Fibroblast of lung (primary cell): ENCODE measurements at regions not wholly inside any gene's neighbourhood (a gene's known extent, or its start where the extent isn't known, plus 50 kb on each side); places are given as distances from the start of the nearest gene placed in this dataset.
"Not testable (repeated sequence)": the region's sequence is repeated elsewhere in the genome, so short reads cannot be mapped to it uniquely, and the experiment has no call there.

ENCODE experiments used
- DNase-seq, 2 donors: peaks; one replicate each; pipeline versions ENCODE4 v3.0.0 to v3.0.0-alpha.2; 2010; ENCODE audit warnings: low read depth in 2 of 2
- H2AFZ ChIP-seq: 2 replicates; pipeline ENCODE4 v1.5.1; 2012; ENCODE audit warnings: low read length, control low read depth, inconsistent platforms
- H3K27ac ChIP-seq: 2 replicates; pipeline ENCODE4 v1.5.1; 2011; ENCODE audit warnings: low read length, control low read depth; ENCODE audit not compliant: insufficient read depth
- H3K27me3 ChIP-seq: 2 replicates; pipeline ENCODE4 v1.5.1; 2011; ENCODE audit warnings: mild to moderate bottlenecking, low read length; ENCODE audit not compliant: control insufficient read depth, insufficient read depth
- H3K36me3 ChIP-seq: 2 replicates; pipeline ENCODE4 v1.5.1; 2011; ENCODE audit warnings: low read length; ENCODE audit not compliant: control insufficient read depth, insufficient read depth
- H3K4me1 ChIP-seq: 2 replicates; pipeline ENCODE4 v1.5.1; 2011; ENCODE audit warnings: low read length; ENCODE audit not compliant: control insufficient read depth, insufficient read depth; ENCODE audit errors: extremely low read depth
- H3K4me2 ChIP-seq: 2 replicates; pipeline ENCODE4 v1.5.1; 2011; ENCODE audit warnings: low read length, control low read depth; ENCODE audit not compliant: insufficient read depth; ENCODE audit errors: extremely low read depth
- H3K4me3 ChIP-seq, 4 experiments: fragments of 200-600 bp in 1 of 4; sonication (generic) in 1 of 4; replicated peaks in 1 of 4; 2 replicates each; pipeline ENCODE4 v1.5.1; 2011 to 2016; ENCODE audit warnings: low read length in 4 of 4, low read depth in 3 of 4, mild to moderate bottlenecking in 3 of 4, control low read depth in 2 of 4, inconsistent platforms in 1 of 4, mixed read lengths in 1 of 4; ENCODE audit not compliant: insufficient read depth in 1 of 4; ENCODE audit errors: control extremely low read depth in 1 of 4
- H3K79me2 ChIP-seq: 2 replicates; pipeline ENCODE4 v1.5.1; 2012; ENCODE audit warnings: mild to moderate bottlenecking, low read length, inconsistent platforms; ENCODE audit not compliant: control insufficient read depth, insufficient read depth
- H3K9ac ChIP-seq: 2 replicates; pipeline ENCODE4 v1.5.1; 2011; ENCODE audit warnings: mild to moderate bottlenecking, low read length, control low read depth; ENCODE audit not compliant: insufficient read depth
- H3K9me3 ChIP-seq: 2 replicates; pipeline ENCODE4 v1.5.1; 2012; ENCODE audit warnings: low read depth, low read length; ENCODE audit not compliant: control insufficient read depth, insufficient read depth
- H4K20me1 ChIP-seq: 2 replicates; pipeline ENCODE4 v1.5.1; 2011; ENCODE audit warnings: low read length; ENCODE audit not compliant: control insufficient read depth, insufficient read depth; ENCODE audit errors: extremely low read depth
- EZH2 ChIP-seq: IDR thresholded peaks from 2 replicates; pipeline ENCODE4 v1.5.1; 2012; ENCODE audit warnings: low read length, control low read depth, mild to moderate bottlenecking; ENCODE audit errors: missing control alignments
- TF ChIP-seq, protein P1 (sequence below), 2 donors: IDR thresholded peaks in 1 of 2; conservative IDR thresholded peaks in 1 of 2; 1 replicate in 1 of 2; 2 replicates in 1 of 2; pipeline ENCODE4 v1.5.1; 2011 to 2012; ENCODE audit warnings: low read length in 2 of 2, control low read depth in 1 of 2, inconsistent platforms in 1 of 2, low read depth in 1 of 2, mild to moderate bottlenecking in 1 of 2

DNA sequence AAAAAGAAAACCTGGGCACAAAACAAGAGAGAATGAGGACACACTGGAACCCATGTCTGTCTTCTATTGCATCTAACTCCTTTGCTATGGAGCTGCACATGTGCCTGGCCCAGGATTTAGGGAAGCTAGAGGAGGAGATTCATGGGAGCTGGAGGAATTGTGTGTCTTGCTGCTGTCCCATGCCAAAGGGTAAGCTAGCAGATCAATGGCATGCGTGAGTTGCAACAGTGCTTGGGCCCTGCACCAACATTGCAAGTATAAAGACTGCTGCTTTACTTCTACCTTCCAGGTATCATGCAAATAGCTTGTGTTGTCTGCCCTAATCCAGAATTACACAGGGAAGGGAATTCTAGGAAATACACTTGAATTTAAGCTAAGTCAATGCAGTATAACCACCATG is 196.4 kb upstream of the IGF1 start:
- no peaks in the 10 kb centered on the region for H3K4me1 ChIP-seq
- no peaks in the 10 kb centered on the region for H3K36me3 ChIP-seq
- no peak overlapping the region for H2AFZ ChIP-seq
- no peak overlapping the region for H3K9ac ChIP-seq
- no peak overlapping the region for H3K4me3 ChIP-seq
- TF ChIP-seq EZH2: no peak
- TF ChIP-seq, protein P1, sequence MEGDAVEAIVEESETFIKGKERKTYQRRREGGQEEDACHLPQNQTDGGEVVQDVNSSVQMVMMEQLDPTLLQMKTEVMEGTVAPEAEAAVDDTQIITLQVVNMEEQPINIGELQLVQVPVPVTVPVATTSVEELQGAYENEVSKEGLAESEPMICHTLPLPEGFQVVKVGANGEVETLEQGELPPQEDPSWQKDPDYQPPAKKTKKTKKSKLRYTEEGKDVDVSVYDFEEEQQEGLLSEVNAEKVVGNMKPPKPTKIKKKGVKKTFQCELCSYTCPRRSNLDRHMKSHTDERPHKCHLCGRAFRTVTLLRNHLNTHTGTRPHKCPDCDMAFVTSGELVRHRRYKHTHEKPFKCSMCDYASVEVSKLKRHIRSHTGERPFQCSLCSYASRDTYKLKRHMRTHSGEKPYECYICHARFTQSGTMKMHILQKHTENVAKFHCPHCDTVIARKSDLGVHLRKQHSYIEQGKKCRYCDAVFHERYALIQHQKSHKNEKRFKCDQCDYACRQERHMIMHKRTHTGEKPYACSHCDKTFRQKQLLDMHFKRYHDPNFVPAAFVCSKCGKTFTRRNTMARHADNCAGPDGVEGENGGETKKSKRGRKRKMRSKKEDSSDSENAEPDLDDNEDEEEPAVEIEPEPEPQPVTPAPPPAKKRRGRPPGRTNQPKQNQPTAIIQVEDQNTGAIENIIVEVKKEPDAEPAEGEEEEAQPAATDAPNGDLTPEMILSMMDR (conservative IDR thresholded peaks at IDR 0.05 in 1 of 2, IDR thresholded peaks at IDR 0.05 in 1 of 2; ENCODE audit: low read depth in 1 of 2, low read length in 2 of 2): no peak
- H3K79me2 ChIP-seq: no peaks in the 10 kb centered on the region
- no peak for DNase-seq
- no peak overlapping the region for H3K4me2 ChIP-seq
- no peaks in the 10 kb centered on the region for H3K9me3 ChIP-seq
- no peaks in the 10 kb centered on the region for H3K27me3 ChIP-seq
- H4K20me1 ChIP-seq: no peaks in the 10 kb centered on the region
- H3K27ac ChIP-seq: no peak overlapping the region

DNA sequence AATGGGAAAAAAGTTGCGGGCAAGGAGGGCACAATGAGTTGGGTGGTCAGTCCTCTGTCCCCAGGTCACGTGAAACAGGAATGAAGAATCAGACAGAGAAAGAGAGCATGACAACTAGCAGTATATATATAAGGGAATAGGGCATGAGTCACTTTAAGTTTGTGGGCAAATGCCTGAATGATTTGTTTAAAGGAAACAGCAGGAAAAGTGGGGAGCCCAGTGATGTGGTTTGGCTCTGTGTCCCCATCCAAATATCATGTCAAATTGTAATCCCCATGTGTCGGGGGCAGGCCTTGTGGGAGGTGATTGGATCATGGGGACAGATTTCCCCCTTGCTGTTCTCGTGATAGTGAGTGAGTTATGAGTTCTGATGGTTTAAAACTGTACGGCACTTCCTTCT is 195.3 kb upstream of the IGF1 start:
- Histone ChIP-seq H4K20me1 (no peaks in the 10 kb centered on the region), H3K27me3 (no peaks in the 10 kb centered on the region), H2AFZ (no peak overlapping the region), H3K27ac (no peak overlapping the region), H3K36me3 (no peaks in the 10 kb centered on the region), H3K4me2 (no peak overlapping the region), H3K9ac (no peak overlapping the region), H3K4me3 (no peak overlapping the region), H3K4me1 (no peaks in the 10 kb centered on the region), H3K9me3 (no peaks in the 10 kb centered on the region), H3K79me2 (no peaks in the 10 kb centered on the region)
- peak in 1 of 2 donors; percentile 43 for DNase-seq
- no peak for TF ChIP-seq EZH2
- TF ChIP-seq, protein P1 (conservative IDR thresholded peaks at IDR 0.05 in 1 of 2, IDR thresholded peaks at IDR 0.05 in 1 of 2; ENCODE audit: low read depth in 1 of 2, low read length in 2 of 2): no peak

DNA sequence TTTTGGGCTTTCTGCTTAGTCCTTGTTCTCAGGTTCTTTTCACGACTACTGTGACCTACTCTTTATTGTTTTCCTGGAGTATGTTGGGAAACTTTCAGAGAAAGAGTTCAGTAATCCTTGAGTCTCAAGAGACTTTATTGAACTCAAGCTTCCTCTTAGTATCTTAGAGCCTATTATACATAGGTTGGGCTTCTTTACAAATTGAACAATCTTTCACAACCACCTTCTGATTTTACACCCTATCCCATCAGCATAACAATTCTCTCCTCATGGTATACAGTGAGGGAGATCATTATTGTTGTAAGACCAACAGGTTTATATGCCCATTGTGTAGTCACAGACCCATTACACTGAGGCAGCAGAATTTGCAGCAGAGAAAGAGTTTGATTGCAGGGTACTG is 193.2 kb upstream of the IGF1 start:
- Histone ChIP-seq H3K27ac (no peak overlapping the region), H3K4me3 (no peak overlapping the region), H3K36me3 (no peaks in the 10 kb centered on the region), H3K9ac (no peak overlapping the region), H3K4me1 (no peaks in the 10 kb centered on the region), H2AFZ (no peak overlapping the region), H3K79me2 (no peaks in the 10 kb centered on the region), H3K9me3 (no peaks in the 10 kb centered on the region), H4K20me1 (no peaks in the 10 kb centered on the region), H3K27me3 (no peaks in the 10 kb centered on the region), H3K4me2 (no peak overlapping the region)
- no peak for DNase-seq
- TF ChIP-seq EZH2: no peak
- TF ChIP-seq, protein P1 (conservative IDR thresholded peaks at IDR 0.05 in 1 of 2, IDR thresholded peaks at IDR 0.05 in 1 of 2; ENCODE audit: low read depth in 1 of 2, low read length in 2 of 2): no peak

DNA sequence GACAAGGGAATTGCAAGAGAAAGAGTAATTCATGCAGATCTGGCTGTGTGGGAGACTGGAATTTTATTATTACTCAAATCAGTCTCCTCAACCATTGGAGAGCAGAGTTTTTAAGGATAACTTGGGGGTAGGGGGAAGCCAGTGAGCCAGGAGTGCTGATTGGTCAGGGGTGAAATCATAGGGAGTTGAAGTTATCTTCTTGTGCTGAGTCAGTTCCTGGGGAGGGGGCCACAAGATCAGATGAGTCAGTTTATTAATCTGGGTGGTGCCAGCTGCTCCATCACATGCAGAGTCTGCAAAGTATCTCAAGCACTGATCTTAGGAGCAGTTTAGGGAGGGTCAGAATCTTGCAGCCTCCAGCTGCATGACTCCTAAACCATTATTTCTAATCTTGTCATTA is 191.8 kb upstream of the IGF1 start:
- H3K79me2 ChIP-seq, H3K27ac ChIP-seq, H3K4me1 ChIP-seq, H4K20me1 ChIP-seq, H2AFZ ChIP-seq, H3K36me3 ChIP-seq, H3K9me3 ChIP-seq, H3K27me3 ChIP-seq, H3K9ac ChIP-seq, H3K4me3 ChIP-seq, H3K4me2 ChIP-seq: not testable (repeated sequence)
- DNase-seq: peak in 1 of 2 donors; percentile 16
